ENCODE measurements at regions not wholly inside any gene's neighbourhood (a gene's known extent, or its start where the extent isn't known, plus 50 kb on each side); places are given as distances from the start of the nearest gene placed in this dataset.

DNA sequence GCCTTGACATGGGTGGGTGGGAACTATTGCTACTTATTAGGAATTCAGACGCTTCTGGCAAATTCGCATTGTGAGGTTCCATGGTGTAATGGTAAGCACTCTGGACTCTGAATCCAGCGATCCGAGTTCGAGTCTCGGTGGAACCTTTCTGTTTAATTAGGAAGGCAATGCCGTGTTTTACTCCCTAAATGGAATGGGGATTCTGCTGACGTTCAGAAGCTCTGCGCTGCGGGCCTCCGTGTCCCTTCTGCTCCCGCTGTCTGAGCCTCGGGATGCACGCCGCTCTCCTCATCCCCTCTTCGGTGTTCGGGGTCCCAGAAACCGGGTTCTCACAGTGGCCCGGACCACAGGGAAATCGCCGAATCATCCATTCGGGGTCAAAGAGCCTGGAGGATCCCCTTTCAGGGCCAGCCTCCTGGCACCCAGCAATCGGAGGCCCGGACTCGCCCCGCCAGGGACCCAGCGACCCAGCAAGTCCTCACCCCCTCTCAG, 280.3 kb downstream of the FAM72C start:
- no peaks in the 10 kb centered on the region for H3K9me3 ChIP-seq (ENCODE audit: low read length)
- H3K9me2 ChIP-seq (ENCODE audit: low read depth, low read length): no peaks in the 10 kb centered on the region
- no peaks in the 10 kb centered on the region for H3K79me2 ChIP-seq (ENCODE audit: insufficient read depth, low read length)
- H2AFZ ChIP-seq (ENCODE audit: low read length): no peak overlapping the region
- H3K9ac ChIP-seq (ENCODE audit: low read length): no peak overlapping the region
- no peaks in the 10 kb centered on the region for H4K20me1 ChIP-seq (ENCODE audit: insufficient read depth, low read length)
- H3K4me3 ChIP-seq (ENCODE audit: low read depth, low read length, poor library complexity, severe bottlenecking): no peak overlapping the region
- no peaks in the 10 kb centered on the region for H3F3A ChIP-seq (ENCODE audit: insufficient read depth, low read length)
- TF ChIP-seq, protein P1, sequence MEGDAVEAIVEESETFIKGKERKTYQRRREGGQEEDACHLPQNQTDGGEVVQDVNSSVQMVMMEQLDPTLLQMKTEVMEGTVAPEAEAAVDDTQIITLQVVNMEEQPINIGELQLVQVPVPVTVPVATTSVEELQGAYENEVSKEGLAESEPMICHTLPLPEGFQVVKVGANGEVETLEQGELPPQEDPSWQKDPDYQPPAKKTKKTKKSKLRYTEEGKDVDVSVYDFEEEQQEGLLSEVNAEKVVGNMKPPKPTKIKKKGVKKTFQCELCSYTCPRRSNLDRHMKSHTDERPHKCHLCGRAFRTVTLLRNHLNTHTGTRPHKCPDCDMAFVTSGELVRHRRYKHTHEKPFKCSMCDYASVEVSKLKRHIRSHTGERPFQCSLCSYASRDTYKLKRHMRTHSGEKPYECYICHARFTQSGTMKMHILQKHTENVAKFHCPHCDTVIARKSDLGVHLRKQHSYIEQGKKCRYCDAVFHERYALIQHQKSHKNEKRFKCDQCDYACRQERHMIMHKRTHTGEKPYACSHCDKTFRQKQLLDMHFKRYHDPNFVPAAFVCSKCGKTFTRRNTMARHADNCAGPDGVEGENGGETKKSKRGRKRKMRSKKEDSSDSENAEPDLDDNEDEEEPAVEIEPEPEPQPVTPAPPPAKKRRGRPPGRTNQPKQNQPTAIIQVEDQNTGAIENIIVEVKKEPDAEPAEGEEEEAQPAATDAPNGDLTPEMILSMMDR (IDR thresholded peaks at IDR 0.05; ENCODE audit: low read length): no peak
- TF ChIP-seq EZH2 (IDR thresholded peaks at IDR 0.05; ENCODE audit: borderline replicate concordance, low read length): no peak
- no peaks in the 10 kb centered on the region for H3K4me1 ChIP-seq (ENCODE audit: insufficient read depth, low read length, severe bottlenecking)
- no peak overlapping the region for H3K27ac ChIP-seq (ENCODE audit: low read depth, low read length, poor library complexity, severe bottlenecking)
- H3K4me2 ChIP-seq (ENCODE audit: low read length): no peak overlapping the region
- no peaks in the 10 kb centered on the region for H3K27me3 ChIP-seq (ENCODE audit: insufficient read depth, low read length)
- H3K36me3 ChIP-seq (ENCODE audit: insufficient read depth, low read length): no peaks in the 10 kb centered on the region

- TF ChIP-seq, protein P1 (IDR thresholded peaks at IDR 0.05; ENCODE audit: low read length): no peak
- TF ChIP-seq EZH2 (IDR thresholded peaks at IDR 0.05; ENCODE audit: borderline replicate concordance, low read length): no peak
These were observed 282.0 kb downstream of the FAM72C start for GRCh38 chr1:143689781-143690180.

GRCh38 chr1:143680304-143680703, 291.5 kb downstream of the FAM72C start:
- no peak overlapping the region for H3K27ac ChIP-seq (ENCODE audit: low read depth, low read length, poor library complexity, severe bottlenecking)
- no peaks in the 10 kb centered on the region for H3K9me2 ChIP-seq (ENCODE audit: low read depth, low read length)
- no peaks in the 10 kb centered on the region for H3K79me2 ChIP-seq (ENCODE audit: insufficient read depth, low read length)
- H4K20me1 ChIP-seq (ENCODE audit: insufficient read depth, low read length): no peaks in the 10 kb centered on the region
- H3K36me3 ChIP-seq (ENCODE audit: insufficient read depth, low read length): no peaks in the 10 kb centered on the region
- H3K4me1 ChIP-seq (ENCODE audit: insufficient read depth, low read length, severe bottlenecking): no peaks in the 10 kb centered on the region
- no peaks in the 10 kb centered on the region for H3F3A ChIP-seq (ENCODE audit: insufficient read depth, low read length)
- no peak overlapping the region for H3K4me3 ChIP-seq (ENCODE audit: low read depth, low read length, poor library complexity, severe bottlenecking)
- H3K9ac ChIP-seq (ENCODE audit: low read length): no peak overlapping the region
- no peak overlapping the region for H2AFZ ChIP-seq (ENCODE audit: low read length)
- no peaks in the 10 kb centered on the region for H3K9me3 ChIP-seq (ENCODE audit: low read length)
- TF ChIP-seq, protein P1 (IDR thresholded peaks at IDR 0.05; ENCODE audit: low read length): no peak
- no peak for TF ChIP-seq EZH2 (IDR thresholded peaks at IDR 0.05; ENCODE audit: borderline replicate concordance, low read length)
- H3K4me2 ChIP-seq (ENCODE audit: low read length): no peak overlapping the region
- no peaks in the 10 kb centered on the region for H3K27me3 ChIP-seq (ENCODE audit: insufficient read depth, low read length)

More at GRCh38 chr1:143689781-143690180, 282.0 kb downstream of the FAM72C start:
- no peaks in the 10 kb centered on the region for H3K9me3 ChIP-seq (ENCODE audit: low read length)
- H3K79me2 ChIP-seq (ENCODE audit: insufficient read depth, low read length): no peaks in the 10 kb centered on the region
- no peak overlapping the region for H3K4me2 ChIP-seq (ENCODE audit: low read length)
- no peak overlapping the region for H2AFZ ChIP-seq (ENCODE audit: low read length)
- no peaks in the 10 kb centered on the region for H3K4me1 ChIP-seq (ENCODE audit: insufficient read depth, low read length, severe bottlenecking)
- no peak overlapping the region for H3K4me3 ChIP-seq (ENCODE audit: low read depth, low read length, poor library complexity, severe bottlenecking)
- H3K9ac ChIP-seq (ENCODE audit: low read length): no peak overlapping the region
- H4K20me1 ChIP-seq (ENCODE audit: insufficient read depth, low read length): no peaks in the 10 kb centered on the region
- H3F3A ChIP-seq (ENCODE audit: insufficient read depth, low read length): no peaks in the 10 kb centered on the region
- H3K27ac ChIP-seq (ENCODE audit: low read depth, low read length, poor library complexity, severe bottlenecking): no peak overlapping the region
- no peaks in the 10 kb centered on the region for H3K27me3 ChIP-seq (ENCODE audit: insufficient read depth, low read length)
- H3K9me2 ChIP-seq (ENCODE audit: low read depth, low read length): no peaks in the 10 kb centered on the region
- H3K36me3 ChIP-seq (ENCODE audit: insufficient read depth, low read length): no peaks in the 10 kb centered on the region

Data from OCI-LY1 (cell line).